Spinal cord (tissue), 9 donors: ENCODE measurements at regions not wholly inside any gene's neighbourhood (a gene's known extent, or its start where the extent isn't known, plus 50 kb on each side); places are given as distances from the start of the nearest gene placed in this dataset.
"Not testable (repeated sequence)": the region's sequence is repeated elsewhere in the genome, so short reads cannot be mapped to it uniquely, and the experiment has no call there.

ENCODE experiments used
- DNase-seq, 6 donors: peaks; one replicate each; pipeline versions ENCODE4 v3.0.0 to v3.0.0-alpha.2; 2013 to 2015; ENCODE audit warnings: low spot score in 6 of 6, low read depth in 4 of 6
- H3K27ac ChIP-seq: one replicate; pipeline ENCODE4 v1.5.1; 2013; ENCODE audit warnings: low read depth, low read length, control low read depth
- H3K27me3 ChIP-seq: one replicate; pipeline ENCODE4 v1.6.1; 2013; ENCODE audit warnings: low read length; ENCODE audit not compliant: control insufficient read depth, insufficient read depth
- H3K36me3 ChIP-seq: one replicate; pipeline ENCODE4 v1.6.1; 2013; ENCODE audit warnings: low read length; ENCODE audit not compliant: control insufficient read depth, insufficient read depth
- H3K4me1 ChIP-seq: one replicate; pipeline ENCODE4 v1.6.1; 2013; ENCODE audit warnings: low read length; ENCODE audit not compliant: control insufficient read depth, insufficient read depth
- H3K4me3 ChIP-seq: one replicate; pipeline ENCODE4 v1.5.1; 2013; ENCODE audit warnings: low read depth, low read length, control low read depth
- H3K9me3 ChIP-seq: one replicate; pipeline ENCODE4 v1.6.1; 2013; ENCODE audit warnings: low read length; ENCODE audit not compliant: control insufficient read depth, insufficient read depth
- WGBS: methylation state at CpG from one replicate; pipeline ENCODE4 v1.1.5; 2013; ENCODE audit warnings: missing lambda C conversion rate; ENCODE audit not compliant: insufficient coverage; 5-methylcytosine and 5-hydroxymethylcytosine counted together
- donor health status: healthy.

DNA sequence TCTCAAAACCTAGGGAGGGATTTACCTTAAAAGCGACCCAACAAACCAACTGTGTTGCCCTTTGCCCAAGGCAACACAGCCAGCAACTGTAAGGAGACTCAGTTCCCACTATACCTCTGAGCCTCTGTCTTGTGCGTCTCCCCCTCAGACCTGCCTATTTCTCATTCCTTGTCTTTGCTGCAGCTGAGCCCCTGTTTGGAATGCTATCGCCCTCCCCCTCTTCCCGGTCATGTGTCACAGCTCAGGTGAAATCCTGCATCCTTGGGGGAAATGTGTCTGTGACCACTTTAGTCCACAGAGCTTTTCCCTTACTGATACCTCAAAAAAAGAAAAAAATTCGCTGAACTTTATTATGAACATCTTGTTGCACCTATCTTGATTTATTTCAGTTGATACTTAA is 52.0 kb upstream of the LRIG1 start:
- Histone ChIP-seq H3K27me3 (no peaks in the 10 kb centered on the region), H3K4me3 (no peak overlapping the region), H3K4me1 (peaks cover 4% of the 10 kb centered on the region), H3K9me3 (no peaks in the 10 kb centered on the region), H3K27ac (no peak overlapping the region), H3K36me3 (no peaks in the 10 kb centered on the region)
- WGBS = 92% methylated on average over 4 of the region's 5 CpGs
- DNase-seq = no peak

- Histone ChIP-seq H3K9me3 (no peaks in the 10 kb centered on the region), H3K4me3 (no peak overlapping the region), H3K27me3 (no peaks in the 10 kb centered on the region), H3K4me1 (peaks cover 4% of the 10 kb centered on the region), H3K36me3 (no peaks in the 10 kb centered on the region), H3K27ac (no peak overlapping the region)
- WGBS = 63% methylated on average over 4 of the region's 11 CpGs
- no peak for DNase-seq
These were observed 52.8 kb upstream of the LRIG1 start for GRCh38 chr3:66553441-66554113.

DNA sequence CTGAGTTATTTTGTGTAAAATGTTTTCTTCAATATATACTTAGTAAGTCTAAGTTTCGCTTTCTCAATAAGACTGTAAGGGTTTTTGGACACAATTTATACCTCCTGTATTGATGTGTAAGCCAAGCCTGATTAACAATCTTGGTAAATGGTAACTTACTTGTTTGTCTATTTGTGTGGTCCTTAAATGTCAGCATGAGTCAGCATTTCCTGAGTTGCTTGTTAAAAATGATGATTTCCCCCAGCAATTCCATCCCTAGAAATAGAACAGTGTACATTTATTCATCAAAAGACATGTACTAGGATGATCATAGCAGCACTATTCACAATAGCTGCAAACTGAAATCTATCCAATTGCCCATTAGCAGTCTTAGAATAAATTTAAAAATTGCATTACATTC is 53.4 kb upstream of the LRIG1 start:
- no CpG with 5 or more reads among the region's 1 CpG for WGBS
- peaks cover 4% of the 10 kb centered on the region for H3K4me1 ChIP-seq
- no peaks in the 10 kb centered on the region for H3K36me3 ChIP-seq
- no peaks in the 10 kb centered on the region for H3K9me3 ChIP-seq
- DNase-seq = no peak
- no peak overlapping the region for H3K27ac ChIP-seq
- no peaks in the 10 kb centered on the region for H3K27me3 ChIP-seq
- H3K4me3 ChIP-seq = no peak overlapping the region

DNA sequence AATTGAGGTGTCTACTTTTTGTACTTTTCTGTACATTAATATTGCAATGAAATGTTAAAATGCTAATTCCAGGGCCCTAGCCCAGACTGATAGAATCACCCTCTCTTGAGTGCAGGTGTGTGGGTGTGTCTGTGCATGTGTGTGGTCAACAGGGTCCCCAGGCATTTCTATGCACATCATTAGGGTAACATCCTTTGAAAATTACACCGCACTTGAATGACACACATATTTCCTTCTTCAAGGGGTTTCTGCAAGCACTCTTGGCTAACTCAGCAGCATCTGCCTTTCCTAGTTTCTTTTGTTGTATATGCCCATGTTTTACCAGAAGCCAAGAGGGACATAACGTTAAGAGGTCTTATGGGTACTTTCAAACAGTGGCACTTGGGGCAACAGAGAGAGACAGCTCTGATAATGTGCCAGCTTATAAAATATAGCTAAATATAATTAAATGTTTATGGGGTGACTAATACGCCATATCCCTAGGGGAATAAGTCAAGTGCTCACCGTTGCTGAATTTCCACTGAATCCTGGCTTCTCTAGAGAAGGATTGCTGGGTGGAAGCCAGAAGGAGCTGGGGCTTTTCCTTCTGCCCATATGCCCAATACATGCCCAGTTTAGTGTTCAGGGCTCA is 54.5 kb upstream of the LRIG1 start:
- Histone ChIP-seq H3K4me3 (no peak overlapping the region), H3K36me3 (no peaks in the 10 kb centered on the region), H3K27me3 (no peaks in the 10 kb centered on the region), H3K9me3 (peaks cover 2% of the 10 kb centered on the region), H3K4me1 (peaks cover 4% of the 10 kb centered on the region), H3K27ac (no peak overlapping the region)
- 57% methylated on average over 2 of the region's 4 CpGs for WGBS
- peak in 1 of 6 donors; percentile 18 for DNase-seq

GRCh38 chr3:66557170-66557569 is 56.3 kb upstream of the LRIG1 start:
- peaks cover 4% of the 10 kb centered on the region for H3K4me1 ChIP-seq
- no peak overlapping the region for H3K27ac ChIP-seq
- H3K27me3 ChIP-seq = no peaks in the 10 kb centered on the region
- H3K9me3 ChIP-seq = peaks cover 2% of the 10 kb centered on the region
- H3K4me3 ChIP-seq = no peak overlapping the region
- 74% methylated on average over 7 of the region's 7 CpGs for WGBS
- no peak for DNase-seq
- no peaks in the 10 kb centered on the region for H3K36me3 ChIP-seq

DNA sequence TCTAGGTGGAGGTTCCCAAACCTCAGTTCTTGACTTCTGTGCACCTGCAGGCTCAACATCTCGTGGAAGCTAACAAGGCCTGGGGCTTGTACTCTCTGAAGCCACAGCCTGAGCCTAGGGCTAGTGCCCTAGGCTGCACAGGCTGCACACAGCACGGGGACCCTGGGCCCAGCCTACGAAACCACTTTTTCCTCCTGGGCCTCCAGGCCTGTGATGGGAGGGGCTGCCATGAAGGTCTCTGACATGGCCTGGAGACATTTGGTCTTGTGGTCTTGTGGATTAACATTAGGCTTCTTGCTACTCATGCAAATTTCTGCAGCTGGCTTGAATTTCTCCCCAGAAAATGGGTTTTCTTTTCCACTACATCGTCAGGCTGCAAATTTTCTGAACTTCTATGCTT is 59.1 kb upstream of the LRIG1 start:
- not testable (repeated sequence) for H3K27ac ChIP-seq, H3K27me3 ChIP-seq, DNase-seq, H3K4me3 ChIP-seq, H3K9me3 ChIP-seq, H3K4me1 ChIP-seq, H3K36me3 ChIP-seq
- 96% methylated on average over 4 of the region's 4 CpGs for WGBS

GRCh38 chr3:66561367-66561766 is 60.5 kb upstream of the LRIG1 start:
- H3K27me3 ChIP-seq = no peaks in the 10 kb centered on the region
- H3K4me1 ChIP-seq = no peaks in the 10 kb centered on the region
- H3K9me3 ChIP-seq = peaks cover 2% of the 10 kb centered on the region
- no peak for DNase-seq
- no peak overlapping the region for H3K4me3 ChIP-seq
- H3K36me3 ChIP-seq = no peaks in the 10 kb centered on the region
- no peak overlapping the region for H3K27ac ChIP-seq

GRCh38 chr3:66565301-66565700 is 64.5 kb upstream of the LRIG1 start:
- Histone ChIP-seq H3K27ac (no peak overlapping the region), H3K4me1 (peaks cover 4% of the 10 kb centered on the region), H3K27me3 (no peaks in the 10 kb centered on the region), H3K4me3 (no peak overlapping the region), H3K36me3 (no peaks in the 10 kb centered on the region), H3K9me3 (no peaks in the 10 kb centered on the region)
- no peak for DNase-seq
- WGBS = 56% methylated on average over 1 of the region's 3 CpGs

DNA sequence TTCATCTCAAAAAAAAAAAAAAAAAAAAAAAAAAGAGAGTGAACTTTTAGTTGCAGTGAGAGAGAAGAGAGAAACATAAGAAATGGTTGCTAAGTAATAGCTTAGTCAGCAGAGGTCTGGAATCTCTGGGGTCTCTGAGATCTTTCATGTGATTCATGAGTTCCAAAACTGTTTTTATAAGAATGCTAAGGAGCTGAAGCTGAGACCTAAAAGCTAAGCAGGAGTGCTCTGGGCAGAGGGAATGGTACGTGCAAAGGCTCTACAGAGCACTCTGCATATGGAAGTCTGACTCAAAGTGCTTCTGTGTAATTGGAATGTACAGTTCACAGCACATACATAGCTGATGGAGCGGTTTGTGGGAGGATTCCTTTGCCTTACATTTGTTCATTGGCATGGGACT is 66.3 kb upstream of the LRIG1 start:
- DNase-seq = peak in 2 of 6 donors; percentile 11 to 23

DNA sequence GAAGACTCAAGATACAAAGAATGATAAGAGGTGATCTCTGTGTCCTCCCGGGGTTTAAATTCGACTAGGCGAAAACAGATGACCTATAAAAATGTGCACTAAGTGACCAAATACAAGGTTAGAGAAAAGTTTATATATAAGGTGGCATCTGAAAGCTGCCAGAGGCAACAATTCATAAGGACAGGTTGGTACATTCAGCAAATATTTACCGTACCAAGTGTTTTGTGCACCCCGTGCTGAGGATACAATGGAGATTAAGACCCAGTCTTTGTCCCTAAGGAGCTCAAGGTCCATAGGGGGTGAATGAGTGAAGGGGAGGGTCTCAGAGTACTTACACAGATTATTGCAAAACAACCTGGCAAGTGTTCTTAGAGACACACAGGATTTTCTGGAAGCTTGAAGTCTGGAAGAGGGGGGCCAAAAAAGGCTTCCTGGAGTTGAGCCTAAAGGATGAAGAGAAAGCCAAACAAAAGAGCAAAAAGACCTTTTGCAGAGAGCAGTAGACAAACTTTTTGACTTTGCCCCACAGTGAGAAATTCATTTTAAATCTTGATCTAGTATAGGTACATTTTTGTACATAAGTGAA is 71.4 kb upstream of the LRIG1 start:
- Histone ChIP-seq H3K4me1 (no peaks in the 10 kb centered on the region), H3K27ac (no peak overlapping the region), H3K27me3 (no peaks in the 10 kb centered on the region), H3K9me3 (no peaks in the 10 kb centered on the region), H3K36me3 (no peaks in the 10 kb centered on the region), H3K4me3 (no peak overlapping the region)
- 65% methylated on average over 5 of the region's 5 CpGs for WGBS
- peak in 1 of 6 donors; percentile 51 for DNase-seq

More for the DNA sequence above, 66.3 kb upstream of the LRIG1 start:
- Histone ChIP-seq H3K9me3 (no peaks in the 10 kb centered on the region), H3K36me3 (no peaks in the 10 kb centered on the region), H3K27ac (no peak overlapping the region), H3K27me3 (no peaks in the 10 kb centered on the region), H3K4me1 (peaks cover 4% of the 10 kb centered on the region), H3K4me3 (no peak overlapping the region)
- WGBS = 57% methylated on average over 2 of the region's 2 CpGs
